T47D (cell line): ENCODE measurements at regions not wholly inside any gene's neighbourhood (a gene's known extent, or its start where the extent isn't known, plus 50 kb on each side); places are given as distances from the start of the nearest gene placed in this dataset.

Experiments used
- DNase-seq, 2 experiments: peaks; one replicate each; pipeline versions ENCODE4 v3.0.0 to v3.0.0-alpha.2; 2011 to 2012; ENCODE audit warnings: low read depth in 1 of 2, low spot score in 1 of 2
- JUND ChIP-seq: IDR thresholded peaks from 2 replicates; pipeline ENCODE4 v1.6.1; 2012; ENCODE audit warnings: low read depth
- in situ Hi-C: cut with HindIII; loops from 2 replicates; pipeline ENCODE4 v1.10.0; 2016; ENCODE audit warnings: low sequenced_read_pairs, low pct_unique_long_range_greater_than_20kb

- no peak for TF ChIP-seq JUND
- in situ Hi-C loops: no loop called here
- DNase-seq: no peak
These were observed 358.7 kb downstream of the LTN1 start for GRCh38 chr21:28633839-28634555.

- peak in 1 of 2 experiments; percentile 12 for DNase-seq
- in situ Hi-C loops: no loop called here
- no peak for TF ChIP-seq JUND
These were observed 359.8 kb downstream of the LTN1 start for GRCh38 chr21:28632755-28633408.

- in situ Hi-C loops: no loop called here
- peak in 1 of 2 experiments; percentile 19 for DNase-seq
- no peak for TF ChIP-seq JUND
These were observed 365.0 kb downstream of the LTN1 start for GRCh38 chr21:28627691-28628090.

GRCh38 chr21:28627261-28627660 lies 365.4 kb downstream of the LTN1 start:
- DNase-seq: no peak
- no peak for TF ChIP-seq JUND
- in situ Hi-C loops: no loop called here

- no peak for TF ChIP-seq JUND
- in situ Hi-C loops: no loop called here
- no peak for DNase-seq
These were observed 368.1 kb downstream of the LTN1 start for GRCh38 chr21:28624626-28625025.

- in situ Hi-C loops: no loop called here
- DNase-seq: no peak
- TF ChIP-seq JUND: no peak
These were observed 375.4 kb downstream of the LTN1 start for GRCh38 chr21:28617300-28617699.

GRCh38 chr21:28615276-28615675 lies 377.4 kb downstream of the LTN1 start:
- DNase-seq: no peak
- in situ Hi-C loops: no loop called here
- no peak for TF ChIP-seq JUND

- in situ Hi-C loops: no loop called here
- no peak for TF ChIP-seq JUND
- DNase-seq: no peak
These were observed 377.9 kb downstream of the LTN1 start for GRCh38 chr21:28614791-28615190.

- in situ Hi-C loops: no loop called here
- TF ChIP-seq JUND: no peak
- DNase-seq: no peak
These were observed 384.0 kb downstream of the LTN1 start for GRCh38 chr21:28608646-28609045.

GRCh38 chr21:28607545-28607944 lies 385.1 kb downstream of the LTN1 start:
- TF ChIP-seq JUND: no peak
- DNase-seq: no peak
- in situ Hi-C loops: no loop called here

GRCh38 chr21:28604946-28605537 lies 387.6 kb downstream of the LTN1 start:
- in situ Hi-C loops: no loop called here
- TF ChIP-seq JUND: no peak

GRCh38 chr21:28602546-28602945 lies 390.1 kb downstream of the LTN1 start:
- DNase-seq: no peak
- in situ Hi-C loops: no loop called here
- no peak for TF ChIP-seq JUND

More at GRCh38 chr21:28604946-28605537, 387.6 kb downstream of the LTN1 start:
- DNase-seq: no peak

GRCh38 chr21:28598214-28598613 lies 394.5 kb downstream of the LTN1 start:
- in situ Hi-C loops: no loop called here
- DNase-seq: no peak
- no peak for TF ChIP-seq JUND
